Activated CD4-positive, alpha-beta T cell treated with anti-CD3 and anti-CD28 coated beads for 24 hours (primary cell): ENCODE measurements at regions not wholly inside any gene's neighbourhood (a gene's known extent, or its start where the extent isn't known, plus 50 kb on each side); places are given as distances from the start of the nearest gene placed in this dataset.

ENCODE experiments used
- DNase-seq, 2 donors: peaks; one replicate each; pipeline ENCODE4 v3.0.0-alpha.2; 2020; ENCODE audit warnings: low read depth in 2 of 2

- DNase-seq: no peak
Measured at GRCh38 chr22:46090631-46091201, 59.6 kb upstream of the PPARA start.

GRCh38 chr22:46091277-46091977 is 58.9 kb upstream of the PPARA start:
- no peak for DNase-seq

- no peak for DNase-seq
Measured at GRCh38 chr22:46092011-46092410, 58.3 kb upstream of the PPARA start.

- no peak for DNase-seq
Measured at GRCh38 chr22:46092670-46093410, 57.5 kb upstream of the PPARA start.

- DNase-seq: no peak
Measured at GRCh38 chr22:46093796-46094195, 56.5 kb upstream of the PPARA start.

GRCh38 chr22:46094676-46095075 is 55.6 kb upstream of the PPARA start:
- no peak for DNase-seq

- DNase-seq: no peak
Measured at GRCh38 chr22:46096051-46096450, 54.3 kb upstream of the PPARA start.

- no peak for DNase-seq
Measured at GRCh38 chr22:46096706-46097230, 53.6 kb upstream of the PPARA start.

- DNase-seq: no peak
Measured at GRCh38 chr22:46097268-46097900, 52.9 kb upstream of the PPARA start.

GRCh38 chr22:46098525-46099475 is 51.5 kb upstream of the PPARA start:
- DNase-seq: no peak

GRCh38 chr22:46099740-46100139 is 50.6 kb upstream of the PPARA start:
- DNase-seq: no peak

- no peak for DNase-seq
Measured at GRCh38 chr22:46100401-46101105, 49.8 kb upstream of the PPARA start.
